22Rv1 (cell line): ENCODE measurements at regions not wholly inside any gene's neighbourhood (a gene's known extent, or its start where the extent isn't known, plus 50 kb on each side); places are given as distances from the start of the nearest gene placed in this dataset.

Experiments
- CTCF ChIP-seq: fragments of 450-650 bp; IDR thresholded peaks from 2 replicates; pipeline ENCODE4 v1.5.1; 2017; ENCODE audit warnings: mild to moderate bottlenecking
- ZFX ChIP-seq: fragments of 450-650 bp; IDR thresholded peaks from 2 replicates; pipeline ENCODE4 v1.6.1; 2017; ENCODE audit warnings: antibody characterized with exemption, borderline replicate concordance

- TF ChIP-seq CTCF (no peak), ZFX (no peak)
Observed at GRCh38 chr13:73820285-73820684, 313.9 kb downstream of the KLF12 start.
